Inferior parietal cortex (tissue), 1 donor: ENCODE measurements at regions not wholly inside any gene's neighbourhood (a gene's known extent, or its start where the extent isn't known, plus 50 kb on each side); places are given as distances from the start of the nearest gene placed in this dataset.

Experiments
- DNase-seq: peaks from one replicate; pipeline ENCODE4 v3.0.0-alpha.2; 2016; ENCODE audit errors: extremely low spot score

DNA sequence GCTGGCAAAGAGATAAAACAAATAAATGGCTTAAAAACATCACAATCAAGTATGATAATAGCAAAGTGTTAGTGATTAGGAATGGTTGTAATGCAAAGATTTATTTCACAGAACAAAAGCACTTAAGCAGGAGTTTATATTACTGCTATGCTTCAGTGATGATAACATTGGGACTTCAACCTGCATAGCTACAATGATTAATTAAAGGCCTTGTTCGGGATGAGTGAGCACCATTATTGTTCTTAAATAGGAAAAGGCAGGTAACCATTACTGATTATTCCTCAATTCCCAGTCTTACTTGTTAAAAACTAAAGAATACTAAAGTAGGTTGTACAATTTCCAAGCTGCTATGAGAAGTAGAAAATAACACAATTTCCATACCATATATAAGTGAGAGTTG lies 1247.5 kb upstream of the CDH8 start:
- no peak for DNase-seq

DNA sequence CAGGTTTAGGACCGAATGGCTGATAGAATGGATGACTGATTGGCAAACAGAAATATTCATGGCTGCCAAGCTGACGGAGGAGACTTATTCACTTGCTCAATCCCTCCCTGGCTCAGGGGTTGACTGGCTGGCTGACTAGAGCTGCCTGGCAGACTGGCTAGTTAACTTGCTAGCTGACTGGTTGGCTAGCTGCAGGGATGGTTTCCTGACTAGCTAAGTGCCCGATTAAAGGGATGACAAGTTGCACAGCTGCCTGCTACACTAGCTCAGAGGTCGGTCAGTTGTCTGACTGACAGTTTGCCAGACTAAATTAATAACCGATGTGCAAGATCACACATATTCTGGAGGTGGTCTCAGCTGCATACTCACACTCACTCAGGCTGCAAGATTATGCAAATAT lies 1208.4 kb upstream of the CDH8 start:
- no peak for DNase-seq

DNA sequence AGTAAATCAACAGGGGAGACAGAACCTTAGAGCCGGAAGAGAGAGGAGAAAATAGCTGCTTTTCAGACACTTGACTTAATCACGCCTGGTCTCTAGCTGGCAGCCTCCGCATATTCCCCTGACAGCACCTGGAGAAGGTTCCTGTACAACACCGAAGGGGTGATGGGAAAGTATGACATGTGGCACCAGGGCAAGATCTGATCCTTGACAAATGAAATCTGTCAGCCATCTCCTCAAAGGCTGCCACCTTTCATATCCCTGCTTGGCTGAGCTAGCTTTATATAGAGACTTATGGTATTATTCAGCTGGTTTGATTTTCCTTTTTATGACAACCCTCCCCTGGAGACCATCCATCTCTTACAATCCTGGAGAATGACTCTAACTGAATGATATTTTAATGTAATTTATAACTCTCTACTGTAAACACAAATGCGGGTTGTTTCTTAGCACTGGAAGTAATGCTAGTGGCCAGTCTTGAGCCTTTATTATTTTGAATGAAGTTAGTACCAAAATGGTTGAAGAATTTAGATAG lies 1205.3 kb upstream of the CDH8 start:
- DNase-seq: no peak

DNA sequence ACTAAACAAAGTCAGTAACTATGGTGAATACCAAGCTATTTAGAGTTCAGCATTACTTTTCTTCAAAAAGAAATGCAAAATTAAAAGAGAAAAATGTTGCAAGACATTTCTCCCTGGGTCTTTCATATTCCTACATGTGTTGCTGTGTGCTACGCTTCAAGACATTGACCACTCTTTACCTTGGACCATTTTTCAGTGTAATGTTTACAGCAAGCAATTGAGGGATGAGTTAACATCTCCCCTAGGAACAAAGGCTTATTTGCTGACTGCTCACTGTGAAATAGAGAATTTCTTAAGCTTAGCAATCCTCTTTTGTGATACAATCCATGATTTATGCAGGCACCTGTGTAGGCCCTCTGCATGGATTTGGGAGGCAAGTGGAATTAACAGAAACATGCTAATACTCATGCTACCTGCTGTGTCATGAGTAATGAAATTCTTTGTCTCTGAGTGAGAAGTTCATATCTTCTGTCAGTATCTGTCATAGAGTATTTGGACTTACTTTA lies 1202.9 kb upstream of the CDH8 start:
- no peak for DNase-seq

DNA sequence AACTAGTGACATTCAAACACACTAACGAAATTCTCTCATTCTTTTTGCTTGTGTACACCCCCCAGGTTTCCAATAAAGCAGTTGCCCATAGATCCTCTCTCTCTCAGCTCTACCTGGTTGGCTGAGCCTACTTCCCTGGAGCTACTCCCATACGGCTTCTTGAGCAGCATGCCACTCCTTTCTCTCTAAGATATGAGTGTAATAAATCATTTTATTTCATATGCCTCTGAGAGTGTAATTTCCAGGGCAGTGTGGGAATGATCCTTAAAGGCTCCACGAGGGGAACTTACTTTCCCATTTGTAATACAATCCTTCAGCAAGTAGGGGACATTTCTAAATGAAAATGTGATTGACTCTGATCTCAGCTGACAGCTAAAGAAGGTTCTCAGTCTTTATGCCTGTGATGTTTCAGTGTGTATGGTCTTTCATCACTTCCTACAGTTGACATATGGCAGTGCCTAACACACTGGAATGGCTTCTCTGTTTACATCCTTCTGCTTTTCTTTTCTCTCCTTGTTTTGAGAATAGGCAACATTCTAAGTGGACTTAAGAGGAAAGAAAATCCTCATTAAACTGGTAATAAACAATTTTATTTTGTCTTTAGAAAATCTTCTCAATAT lies 1194.3 kb upstream of the CDH8 start:
- DNase-seq: no peak

DNA sequence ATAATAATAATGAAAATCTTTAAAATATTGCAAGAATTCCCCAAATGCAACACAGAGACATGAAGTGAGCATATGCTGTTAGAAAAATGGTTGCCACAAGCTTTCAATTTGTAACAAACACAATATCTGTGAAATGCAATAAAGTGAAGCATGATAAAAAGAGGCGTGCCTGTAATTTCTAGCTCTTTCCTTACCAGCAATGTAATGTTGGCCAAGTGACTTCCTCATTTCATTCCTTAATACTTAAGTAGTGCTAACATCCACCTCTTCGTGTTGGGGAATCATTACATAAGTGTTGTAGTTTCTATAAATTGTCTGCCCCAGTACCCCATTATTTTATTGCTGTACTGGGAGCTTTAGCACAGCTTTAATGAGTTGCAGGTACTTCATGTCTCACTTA lies 1192.0 kb upstream of the CDH8 start:
- DNase-seq: no peak

DNA sequence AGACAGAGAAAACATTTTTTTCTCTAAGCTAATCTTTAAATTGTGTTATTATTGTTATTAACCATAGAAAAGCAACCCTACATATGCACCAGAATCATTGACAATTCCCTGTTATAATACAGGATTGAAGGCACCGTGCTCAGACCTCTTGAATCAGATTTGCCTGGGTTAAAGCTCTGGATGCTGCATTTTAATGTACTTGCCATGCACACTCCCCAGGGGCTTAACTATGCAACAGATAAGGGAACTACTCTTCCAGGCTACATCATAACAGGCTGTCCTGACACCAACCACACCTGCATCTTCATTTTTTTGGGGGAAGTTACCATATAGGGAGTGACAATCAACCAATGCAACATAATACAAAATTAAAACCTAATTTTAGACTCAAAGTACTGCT lies 1187.6 kb upstream of the CDH8 start:
- no peak for DNase-seq

DNA sequence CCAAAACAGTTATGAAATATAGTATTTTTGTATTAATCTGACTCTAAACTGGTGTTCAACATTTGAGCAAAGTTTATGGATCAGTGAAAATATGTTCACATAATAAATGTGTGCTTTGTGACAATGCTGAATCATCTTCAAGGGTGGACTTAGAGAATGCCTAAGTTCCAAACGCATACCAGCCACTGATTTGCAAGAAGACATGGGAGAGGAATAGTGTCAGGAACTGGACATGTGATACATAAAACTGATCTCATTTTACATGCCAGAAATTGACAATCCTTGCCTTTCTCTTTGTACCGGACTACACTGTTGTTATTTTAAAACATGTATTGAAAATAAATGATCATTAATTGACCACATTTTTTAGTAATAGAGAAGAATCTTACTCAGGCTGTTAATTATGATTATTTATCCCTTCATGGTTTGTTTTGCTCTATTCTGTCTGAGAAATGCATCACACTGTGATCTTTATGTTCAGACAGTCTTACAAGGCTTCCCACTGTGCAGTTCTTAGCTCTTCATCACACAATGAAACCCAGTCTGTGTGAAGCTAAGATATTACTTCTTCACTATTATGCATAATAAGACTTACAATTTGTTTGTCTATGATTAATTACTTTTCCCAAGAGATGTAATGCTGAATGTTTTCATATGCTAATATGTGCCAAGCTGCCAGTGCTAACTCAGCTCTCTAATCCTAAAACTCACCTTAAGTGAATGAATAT lies 1180.6 kb upstream of the CDH8 start:
- DNase-seq: no peak

DNA sequence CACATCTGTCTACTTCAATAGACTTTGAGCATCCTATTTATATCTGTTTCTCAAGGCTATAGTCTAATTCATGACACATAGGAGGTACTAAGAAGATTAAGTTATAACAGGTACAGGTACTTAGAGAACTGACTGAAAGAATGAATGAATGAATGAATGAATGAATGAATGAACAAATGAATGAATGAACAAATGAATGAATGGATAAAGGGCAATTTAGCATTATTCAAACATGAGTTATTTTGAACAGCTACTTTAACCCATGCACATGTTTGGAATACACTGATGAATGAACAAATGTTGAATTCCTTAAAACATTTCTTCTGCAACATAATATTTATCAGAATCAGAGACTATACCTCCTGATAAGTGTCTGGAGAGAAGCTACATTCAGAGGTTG lies 1165.6 kb upstream of the CDH8 start:
- DNase-seq: no peak

DNA sequence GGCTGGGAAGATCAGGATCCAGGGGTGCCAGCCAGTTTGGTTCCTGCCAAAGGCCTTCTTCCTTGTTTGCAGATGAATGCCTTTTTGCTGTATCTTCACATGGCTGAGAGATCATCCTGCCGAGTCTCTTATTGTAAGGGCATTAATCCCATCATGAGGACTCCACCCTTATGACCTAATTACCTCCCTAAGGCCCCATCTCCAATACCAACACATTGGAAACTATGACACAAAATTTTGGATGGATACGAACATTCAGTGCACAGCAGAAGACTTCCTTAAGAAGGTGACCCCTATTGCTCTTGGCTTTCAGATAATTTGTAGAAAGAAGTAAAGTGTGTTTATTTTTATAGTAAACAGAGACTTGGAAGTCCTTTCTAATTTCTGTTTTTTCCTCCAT lies 1164.7 kb upstream of the CDH8 start:
- no peak for DNase-seq

DNA sequence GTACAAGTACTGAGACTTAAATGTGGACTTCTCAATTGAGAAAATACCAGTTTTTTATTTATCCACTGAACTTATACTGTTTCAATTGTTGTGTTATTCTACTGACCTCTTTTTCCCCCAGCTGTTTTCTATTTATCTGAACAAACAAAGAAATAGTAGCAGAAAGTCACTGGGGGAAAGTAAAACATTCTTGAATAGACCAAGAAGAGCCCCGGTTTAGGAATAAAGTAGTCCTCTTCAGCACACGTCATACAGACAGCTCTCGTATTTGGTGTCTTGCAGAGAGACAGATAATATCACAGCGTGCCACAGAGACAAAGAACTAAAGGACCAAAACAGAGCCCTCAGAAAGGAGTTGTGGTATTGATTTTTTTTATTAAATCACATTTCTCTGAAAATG lies 1159.1 kb upstream of the CDH8 start:
- DNase-seq: no peak

DNA sequence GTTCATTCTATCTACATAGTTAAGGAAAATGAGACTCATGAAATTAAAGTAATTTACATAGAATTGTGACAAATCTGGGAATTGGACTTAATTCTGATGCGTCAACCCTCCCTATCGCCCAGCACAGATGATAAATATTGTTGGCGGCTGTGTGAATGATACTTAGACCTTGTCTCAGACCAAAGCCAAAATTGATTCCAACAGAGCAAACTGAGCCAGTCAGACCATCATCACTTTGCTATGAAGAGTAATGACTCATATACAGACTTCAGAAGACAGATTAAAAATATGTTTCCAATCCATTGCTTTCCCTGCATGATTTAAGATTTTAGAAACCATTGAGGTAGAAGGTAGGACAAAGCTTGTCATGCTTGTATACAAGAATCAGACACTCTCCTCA lies 1156.7 kb upstream of the CDH8 start:
- no peak for DNase-seq

DNA sequence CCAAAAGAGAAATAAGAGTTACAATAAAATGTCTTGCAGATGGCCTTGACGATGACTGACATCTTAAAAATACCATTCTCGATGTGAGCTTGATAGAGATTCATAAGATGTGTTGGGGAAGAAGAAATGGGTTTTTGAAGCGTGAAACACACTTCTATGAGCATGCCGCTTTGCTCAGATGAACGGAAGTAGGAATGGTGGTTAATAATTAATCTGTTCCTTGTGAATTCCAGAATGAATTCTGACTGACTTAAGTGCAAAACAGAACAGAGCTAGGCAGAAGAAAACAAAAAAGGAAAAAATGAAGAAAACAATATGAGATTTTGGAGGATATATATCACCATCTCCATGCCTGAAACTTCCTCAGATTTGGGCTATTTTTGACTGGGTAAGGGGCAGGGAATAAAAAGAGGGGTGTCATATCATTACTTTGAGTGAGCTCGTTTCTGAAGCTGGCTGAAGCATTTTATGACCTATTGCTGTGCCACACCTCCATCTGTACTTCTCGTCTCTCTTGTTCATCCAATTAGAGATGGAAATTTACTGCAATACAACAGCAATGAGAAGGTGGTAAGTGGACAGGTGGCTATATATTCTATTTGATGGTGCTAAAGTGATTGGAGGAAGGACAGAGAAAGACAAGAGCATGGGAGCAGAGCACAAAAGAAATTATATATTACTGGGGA lies 1152.0 kb upstream of the CDH8 start:
- no peak for DNase-seq

DNA sequence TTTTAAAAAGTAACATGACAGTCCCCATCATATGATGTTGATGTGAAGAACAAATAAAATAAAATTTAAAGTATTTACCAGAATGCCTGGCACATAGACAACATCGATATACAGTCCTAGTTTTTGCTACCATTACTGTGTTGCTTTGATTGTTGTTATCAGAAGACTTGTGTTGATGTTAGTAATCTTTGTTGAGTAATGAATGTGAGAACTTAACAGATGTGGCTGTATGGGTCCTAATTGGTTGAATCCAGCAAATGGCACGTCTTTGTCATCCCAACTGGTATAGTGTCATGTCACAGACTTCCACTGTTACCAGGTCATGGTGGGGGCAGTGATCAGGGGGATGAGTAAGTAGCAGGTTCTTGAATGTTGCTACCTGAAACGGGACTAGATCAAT lies 1151.4 kb upstream of the CDH8 start:
- DNase-seq: no peak

DNA sequence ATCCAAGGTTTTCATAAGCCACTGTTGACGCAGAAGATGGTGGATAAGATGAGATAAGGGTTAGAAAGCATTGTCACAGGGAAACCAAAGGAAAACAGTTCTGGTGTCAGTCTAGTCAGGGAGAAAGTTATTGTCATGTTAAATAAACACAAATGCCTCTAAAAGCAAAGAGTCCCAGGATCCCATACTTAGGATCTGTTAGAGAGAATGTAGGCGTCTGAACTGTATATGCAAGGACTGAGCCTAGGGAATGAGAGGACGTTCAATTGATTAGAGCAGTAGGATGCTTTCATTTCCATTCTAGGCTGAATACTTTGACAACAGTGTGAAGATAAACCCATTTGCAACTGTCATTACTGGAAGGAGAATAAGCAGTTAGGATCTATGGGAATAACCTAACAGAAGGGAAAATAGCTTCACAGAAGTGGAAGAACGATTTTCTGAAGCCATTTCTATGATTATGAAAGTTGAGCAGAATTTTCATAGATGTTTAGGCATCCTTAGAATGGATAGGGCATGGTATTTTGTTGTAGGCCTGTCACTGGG lies 1149.1 kb upstream of the CDH8 start:
- no peak for DNase-seq

DNA sequence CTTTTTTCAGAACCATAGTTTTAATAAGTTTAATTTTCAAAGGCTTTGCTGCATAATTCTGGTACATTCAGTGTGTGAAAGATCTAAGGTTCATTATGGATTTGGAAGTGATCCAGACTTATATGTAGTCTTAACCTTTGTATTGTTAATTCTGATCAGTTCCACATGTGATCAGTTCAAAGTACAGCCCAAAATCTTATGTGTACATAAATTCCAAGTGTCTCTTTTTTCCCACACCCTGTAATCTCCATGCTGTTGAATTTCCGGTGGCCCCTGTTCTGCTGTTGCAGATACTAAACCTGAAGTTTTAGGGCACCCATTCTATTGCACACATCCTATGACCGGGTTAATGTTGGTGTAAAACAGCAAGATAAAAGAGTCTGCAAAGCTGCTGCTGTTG lies 1147.5 kb upstream of the CDH8 start:
- no peak for DNase-seq

DNA sequence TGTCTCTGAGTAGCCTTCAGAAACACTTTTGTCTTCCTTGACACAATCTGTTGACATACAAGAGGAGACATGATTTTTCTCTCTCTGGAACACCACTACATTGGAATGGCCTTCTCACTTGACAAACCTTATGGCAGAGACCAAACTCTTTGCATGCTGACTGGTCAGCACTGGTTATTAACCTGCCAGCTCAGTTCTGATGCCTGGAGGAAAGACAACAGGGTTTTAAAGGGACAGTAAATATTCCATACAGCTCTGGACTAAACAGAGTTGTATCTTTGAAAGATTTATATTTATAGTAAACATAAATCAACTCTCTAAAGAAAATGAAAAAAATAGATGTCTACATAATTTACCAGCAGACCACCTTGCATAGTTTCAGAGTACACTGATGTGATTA lies 1139.1 kb upstream of the CDH8 start:
- DNase-seq: no peak

DNA sequence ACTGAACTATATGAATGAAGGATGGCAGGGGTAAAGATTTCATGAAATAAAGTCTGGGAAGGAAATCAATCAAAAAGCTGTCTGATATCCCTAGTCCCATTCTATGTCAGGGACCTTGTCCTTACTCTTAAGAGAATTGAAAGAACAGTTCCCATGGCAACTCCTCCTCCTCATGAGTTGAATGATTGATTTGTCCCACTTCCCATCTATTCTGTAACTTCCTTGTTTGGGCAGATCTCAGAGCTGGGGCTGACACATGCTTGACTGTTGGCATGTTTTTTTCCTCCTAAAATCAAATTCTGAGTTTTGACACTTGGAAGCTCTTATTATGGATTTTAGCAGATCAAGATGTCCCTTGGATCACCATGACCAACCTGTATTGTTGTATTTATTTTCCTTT lies 1138.6 kb upstream of the CDH8 start:
- DNase-seq: no peak

DNA sequence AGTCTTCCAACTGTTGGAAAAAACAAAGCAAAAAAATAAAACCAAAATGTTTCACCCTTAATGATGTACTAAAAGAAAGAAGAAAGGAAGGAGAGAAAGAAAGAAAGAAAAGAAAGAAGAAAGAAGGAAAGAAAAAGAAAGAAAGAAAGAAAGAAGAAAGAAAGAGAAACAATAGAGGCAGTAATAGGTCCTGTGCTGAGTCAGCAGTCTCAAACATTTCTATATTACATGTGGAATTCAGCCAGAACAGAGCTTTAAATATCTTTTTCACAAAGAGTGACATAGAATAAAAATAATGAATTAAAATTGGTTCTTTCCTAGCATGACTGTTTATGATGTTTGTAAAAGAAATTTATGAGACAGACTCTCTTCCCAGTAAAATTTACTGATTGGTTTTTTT lies 1135.3 kb upstream of the CDH8 start:
- no peak for DNase-seq

DNA sequence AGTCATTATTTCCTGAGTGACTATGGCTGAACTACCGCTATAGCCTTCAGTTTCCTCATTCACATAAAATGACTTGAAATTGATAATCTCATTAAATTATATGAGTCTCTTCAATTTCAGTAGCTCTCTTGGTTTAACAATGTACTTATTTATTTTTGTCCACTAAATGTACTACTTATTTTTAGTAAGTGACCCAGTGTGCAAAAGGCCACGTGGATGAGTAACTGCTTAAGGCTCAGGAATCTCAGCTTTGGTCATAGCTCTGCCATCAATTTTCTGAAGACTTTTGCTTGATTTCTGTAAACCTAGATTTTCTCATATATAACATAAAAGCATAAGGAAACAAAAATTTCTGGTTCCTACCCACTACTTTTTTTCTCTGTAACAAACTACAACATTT lies 1132.9 kb upstream of the CDH8 start:
- no peak for DNase-seq

DNA sequence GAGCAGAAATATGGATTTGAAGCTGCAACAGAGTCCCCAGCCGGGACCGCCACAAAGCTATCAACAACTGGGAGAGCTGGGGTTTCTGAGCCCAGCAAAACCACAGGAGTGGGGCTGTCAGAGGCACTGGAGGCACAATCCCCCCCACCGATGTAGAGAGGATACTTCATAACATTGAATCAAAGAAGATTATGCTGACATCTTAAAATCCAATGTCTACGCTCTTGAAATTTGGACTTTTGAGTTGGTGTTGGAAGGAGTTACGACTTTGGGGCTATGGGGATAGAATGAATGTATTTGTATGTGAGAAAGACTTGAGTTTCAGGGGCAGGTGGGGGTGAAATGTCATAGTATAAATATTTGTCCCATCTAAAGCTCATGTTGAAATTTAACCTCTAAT lies 1121.6 kb upstream of the CDH8 start:
- DNase-seq: no peak

DNA sequence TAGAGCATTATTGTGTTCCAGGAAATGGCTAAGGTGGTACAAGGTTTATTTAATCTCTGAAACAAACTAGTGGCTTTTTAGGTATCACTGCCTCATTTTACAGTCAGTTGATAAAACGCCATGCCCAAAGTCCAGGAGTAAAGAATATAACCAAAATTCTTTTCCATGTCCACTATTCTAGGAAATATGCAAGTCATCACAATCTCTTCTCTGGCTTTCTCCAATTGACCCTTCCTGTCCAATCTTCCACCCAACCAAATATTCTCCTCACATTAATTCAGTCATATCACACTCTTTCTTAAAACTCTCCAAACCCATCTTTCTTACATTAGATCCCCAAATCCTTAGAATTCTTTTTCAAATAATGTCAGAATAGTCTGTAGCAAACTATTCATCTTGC lies 1110.0 kb upstream of the CDH8 start:
- DNase-seq: no peak

DNA sequence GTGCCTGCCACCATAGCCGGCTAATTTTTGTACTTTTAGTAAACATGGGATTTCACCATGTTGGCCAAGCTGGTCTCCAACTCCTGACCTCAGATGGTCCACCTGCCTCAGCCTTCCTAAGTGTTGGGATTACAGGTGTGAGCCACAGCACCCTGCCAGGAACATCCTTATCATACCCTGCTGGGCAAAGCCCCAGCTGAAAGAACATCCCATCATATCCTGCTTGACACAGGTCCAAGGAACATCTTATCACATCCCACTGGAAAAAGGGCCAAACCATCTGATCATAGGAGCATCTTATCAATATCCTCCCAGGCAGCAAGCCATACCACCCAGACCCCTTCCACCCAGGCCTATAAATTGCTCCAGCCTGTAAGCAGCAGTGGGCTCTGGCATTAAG lies 1109.2 kb upstream of the CDH8 start:
- DNase-seq: no peak
